ENCODE measurements at regions not wholly inside any gene's neighbourhood (a gene's known extent, or its start where the extent isn't known, plus 50 kb on each side); places are given as distances from the start of the nearest gene placed in this dataset.

- in situ Hi-C loops (cut with MboI; ENCODE audit: low sequenced_read_pairs, unreplicated experiment), result no loop called here
- DNase-seq (ENCODE audit: low spot score), result no peak
- no peak for TF ChIP-seq CTCF (IDR thresholded peaks at IDR 0.05; ENCODE audit: borderline replicate concordance, control extremely low read depth, extremely low read depth, insufficient read depth, missing control alignments)
Measured at GRCh38 chr3:83302091-83302490, 1540.6 kb upstream of the GBE1 start.

GRCh38 chr3:83317605-83318004 is 1556.2 kb upstream of the GBE1 start:
- no peak for TF ChIP-seq CTCF (IDR thresholded peaks at IDR 0.05; ENCODE audit: borderline replicate concordance, control extremely low read depth, extremely low read depth, insufficient read depth, missing control alignments)
- in situ Hi-C loops (cut with MboI; ENCODE audit: low sequenced_read_pairs, unreplicated experiment), result no loop called here
- no peak for DNase-seq (ENCODE audit: low spot score)

- TF ChIP-seq CTCF (IDR thresholded peaks at IDR 0.05; ENCODE audit: borderline replicate concordance, control extremely low read depth, extremely low read depth, insufficient read depth, missing control alignments), result no peak
- in situ Hi-C loops (cut with MboI; ENCODE audit: low sequenced_read_pairs, unreplicated experiment), result no loop called here
Measured at GRCh38 chr3:83320726-83321125, 1559.3 kb upstream of the GBE1 start.

GRCh38 chr3:83321457-83321856 is 1560.0 kb upstream of the GBE1 start:
- no peak for DNase-seq (ENCODE audit: low spot score)
- in situ Hi-C loops (cut with MboI; ENCODE audit: low sequenced_read_pairs, unreplicated experiment), result no loop called here
- no peak for TF ChIP-seq CTCF (IDR thresholded peaks at IDR 0.05; ENCODE audit: borderline replicate concordance, control extremely low read depth, extremely low read depth, insufficient read depth, missing control alignments)

More at GRCh38 chr3:83320726-83321125, 1559.3 kb upstream of the GBE1 start:
- no peak for DNase-seq (ENCODE audit: low spot score)

- TF ChIP-seq CTCF (IDR thresholded peaks at IDR 0.05; ENCODE audit: borderline replicate concordance, control extremely low read depth, extremely low read depth, insufficient read depth, missing control alignments), result no peak
- in situ Hi-C loops (cut with MboI; ENCODE audit: low sequenced_read_pairs, unreplicated experiment), result no loop called here
- DNase-seq (ENCODE audit: low spot score), result no peak
Measured at GRCh38 chr3:83321891-83322290, 1560.4 kb upstream of the GBE1 start.

GRCh38 chr3:83354205-83354604 is 1592.8 kb upstream of the GBE1 start:
- DNase-seq (ENCODE audit: low spot score), result no peak
- in situ Hi-C loops (cut with MboI; ENCODE audit: low sequenced_read_pairs, unreplicated experiment), result no loop called here
- no peak for TF ChIP-seq CTCF (IDR thresholded peaks at IDR 0.05; ENCODE audit: borderline replicate concordance, control extremely low read depth, extremely low read depth, insufficient read depth, missing control alignments)

- no peak for DNase-seq (ENCODE audit: low spot score)
- in situ Hi-C loops (cut with MboI; ENCODE audit: low sequenced_read_pairs, unreplicated experiment), result no loop called here
- no peak for TF ChIP-seq CTCF (IDR thresholded peaks at IDR 0.05; ENCODE audit: borderline replicate concordance, control extremely low read depth, extremely low read depth, insufficient read depth, missing control alignments)
Measured at GRCh38 chr3:83393276-83393675, 1565.5 kb upstream of the CADM2 start.
